ENCODE measurements at regions not wholly inside any gene's neighbourhood (a gene's known extent, or its start where the extent isn't known, plus 50 kb on each side); places are given as distances from the start of the nearest gene placed in this dataset.

DNA sequence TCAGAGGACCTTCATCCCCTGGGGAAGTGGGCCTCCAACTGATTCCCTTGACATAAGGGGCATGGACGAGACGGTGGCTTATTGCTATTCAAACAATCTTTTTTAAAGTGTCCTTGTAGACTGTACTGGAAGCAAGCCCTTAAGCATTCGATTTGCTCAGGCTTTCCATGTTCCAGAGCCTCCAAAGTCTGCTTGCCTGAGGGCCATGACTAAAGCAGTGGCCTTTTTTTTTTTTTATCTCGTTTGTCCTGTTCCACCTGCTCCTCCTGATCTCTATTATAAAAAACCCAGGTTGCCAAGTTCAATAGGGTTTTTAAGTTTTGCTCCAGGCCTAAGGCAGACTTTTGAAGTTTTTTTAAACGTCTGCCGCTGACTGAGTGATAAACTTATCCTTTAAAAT lies 103.7 kb upstream of the AADAT start:
- Histone ChIP-seq H3K36me3 (ENCODE audit: insufficient read depth, low read length) (no peaks in the 10 kb centered on the region), H3K9me2 (ENCODE audit: low read depth, low read length) (no peaks in the 10 kb centered on the region), H3K4me3 (ENCODE audit: low read depth, low read length, poor library complexity, severe bottlenecking) (no peak overlapping the region), H3F3A (ENCODE audit: insufficient read depth, low read length) (no peaks in the 10 kb centered on the region), H3K4me2 (ENCODE audit: low read length) (no peak overlapping the region), H3K27ac (ENCODE audit: low read depth, low read length, poor library complexity, severe bottlenecking) (no peak overlapping the region), H3K27me3 (ENCODE audit: insufficient read depth, low read length) (no peaks in the 10 kb centered on the region), H4K20me1 (ENCODE audit: insufficient read depth, low read length) (no peaks in the 10 kb centered on the region), H3K4me1 (ENCODE audit: insufficient read depth, low read length, severe bottlenecking) (no peaks in the 10 kb centered on the region), H3K9ac (ENCODE audit: low read length) (no peak overlapping the region), H2AFZ (ENCODE audit: low read length) (no peak overlapping the region), H3K9me3 (ENCODE audit: low read length) (no peaks in the 10 kb centered on the region), H3K79me2 (ENCODE audit: insufficient read depth, low read length) (no peaks in the 10 kb centered on the region)
- TF ChIP-seq CTCF (IDR thresholded peaks at IDR 0.05; ENCODE audit: low read length) (no peak), EZH2 (IDR thresholded peaks at IDR 0.05; ENCODE audit: borderline replicate concordance, low read length) (no peak)

DNA sequence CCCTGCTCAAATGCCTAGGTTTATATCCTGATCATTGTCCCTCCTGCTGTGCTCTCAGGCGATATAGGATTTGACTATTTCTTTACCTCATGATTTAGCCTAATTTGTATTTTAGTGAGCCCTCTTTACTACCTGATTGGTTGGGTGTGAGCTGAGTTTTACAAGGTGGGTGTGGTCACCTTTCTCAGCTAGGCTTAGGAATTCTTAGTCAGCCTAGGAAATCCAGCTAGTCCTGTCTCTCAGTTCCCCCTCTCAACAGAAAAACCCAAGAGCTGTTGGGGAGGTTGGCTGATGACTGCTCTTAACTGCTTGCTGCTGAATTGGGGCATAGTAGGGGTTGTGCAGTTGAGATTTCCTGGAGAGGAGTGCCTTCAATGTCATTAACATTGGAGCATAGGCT lies 100.5 kb upstream of the AADAT start:
- no peaks in the 10 kb centered on the region for H3K79me2 ChIP-seq (ENCODE audit: insufficient read depth, low read length)
- H3K4me3 ChIP-seq (ENCODE audit: low read depth, low read length, poor library complexity, severe bottlenecking) = no peak overlapping the region
- H3K9ac ChIP-seq (ENCODE audit: low read length) = no peak overlapping the region
- H3K27me3 ChIP-seq (ENCODE audit: insufficient read depth, low read length) = no peaks in the 10 kb centered on the region
- H3K9me2 ChIP-seq (ENCODE audit: low read depth, low read length) = no peaks in the 10 kb centered on the region
- no peak overlapping the region for H3K4me2 ChIP-seq (ENCODE audit: low read length)
- no peaks in the 10 kb centered on the region for H3K36me3 ChIP-seq (ENCODE audit: insufficient read depth, low read length)
- H3K4me1 ChIP-seq (ENCODE audit: insufficient read depth, low read length, severe bottlenecking) = no peaks in the 10 kb centered on the region
- H2AFZ ChIP-seq (ENCODE audit: low read length) = no peak overlapping the region
- no peaks in the 10 kb centered on the region for H4K20me1 ChIP-seq (ENCODE audit: insufficient read depth, low read length)
- H3K9me3 ChIP-seq (ENCODE audit: low read length) = no peaks in the 10 kb centered on the region
- TF ChIP-seq CTCF (IDR thresholded peaks at IDR 0.05; ENCODE audit: low read length) = no peak
- no peak for TF ChIP-seq EZH2 (IDR thresholded peaks at IDR 0.05; ENCODE audit: borderline replicate concordance, low read length)
- H3K27ac ChIP-seq (ENCODE audit: low read depth, low read length, poor library complexity, severe bottlenecking) = no peak overlapping the region
- H3F3A ChIP-seq (ENCODE audit: insufficient read depth, low read length) = no peaks in the 10 kb centered on the region

DNA sequence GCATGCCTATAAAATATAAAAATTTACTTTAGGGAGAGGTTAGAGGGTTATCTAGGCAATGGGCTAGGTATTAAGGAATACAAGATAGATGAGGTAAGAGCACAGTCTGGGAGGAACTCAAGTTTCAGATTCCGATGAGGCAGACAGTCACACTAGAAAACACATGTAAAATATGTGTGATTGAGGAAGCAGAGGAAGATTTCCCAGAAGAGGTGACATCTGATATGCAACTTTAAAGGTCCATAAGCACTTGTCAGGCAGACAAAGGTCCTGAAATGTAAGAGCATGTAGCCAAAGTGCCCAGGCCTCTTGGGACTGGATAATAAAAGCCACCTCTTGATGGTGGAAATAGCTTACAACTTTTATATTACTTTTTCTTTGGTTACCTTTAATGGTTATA lies 81.1 kb upstream of the AADAT start:
- Histone ChIP-seq H3K27me3 (ENCODE audit: insufficient read depth, low read length) (no peaks in the 10 kb centered on the region), H3K9me2 (ENCODE audit: low read depth, low read length) (no peaks in the 10 kb centered on the region), H4K20me1 (ENCODE audit: insufficient read depth, low read length) (no peaks in the 10 kb centered on the region), H3K36me3 (ENCODE audit: insufficient read depth, low read length) (no peaks in the 10 kb centered on the region), H3K4me3 (ENCODE audit: low read depth, low read length, poor library complexity, severe bottlenecking) (no peak overlapping the region), H2AFZ (ENCODE audit: low read length) (no peak overlapping the region), H3K9ac (ENCODE audit: low read length) (no peak overlapping the region), H3K9me3 (ENCODE audit: low read length) (no peaks in the 10 kb centered on the region), H3K27ac (ENCODE audit: low read depth, low read length, poor library complexity, severe bottlenecking) (no peak overlapping the region), H3F3A (ENCODE audit: insufficient read depth, low read length) (no peaks in the 10 kb centered on the region), H3K4me2 (ENCODE audit: low read length) (no peak overlapping the region), H3K79me2 (ENCODE audit: insufficient read depth, low read length) (no peaks in the 10 kb centered on the region), H3K4me1 (ENCODE audit: insufficient read depth, low read length, severe bottlenecking) (no peaks in the 10 kb centered on the region)
- TF ChIP-seq CTCF (IDR thresholded peaks at IDR 0.05; ENCODE audit: low read length) = no peak
- no peak for TF ChIP-seq EZH2 (IDR thresholded peaks at IDR 0.05; ENCODE audit: borderline replicate concordance, low read length)

Data from OCI-LY1 (cell line).